Sigmoid colon (tissue), 6 donors: ENCODE measurements at regions not wholly inside any gene's neighbourhood (a gene's known extent, or its start where the extent isn't known, plus 50 kb on each side); places are given as distances from the start of the nearest gene placed in this dataset.

Experiments
- DNase-seq: peaks from one replicate; pipeline ENCODE4 v3.0.0-alpha.2; 2019
- H3K27ac ChIP-seq, 4 donors: fragments of 200-600 bp; sonication (generic); one replicate each; pipeline ENCODE4 v1.5.1; 2016 to 2019; ENCODE audit warnings: mild to moderate bottlenecking in 1 of 4
- H3K27me3 ChIP-seq, 3 donors: fragments of 200-600 bp; sonication (generic); one replicate each; pipeline ENCODE4 v1.5.1; 2019; ENCODE audit warnings: mild to moderate bottlenecking in 1 of 3
- H3K36me3 ChIP-seq, 4 donors: fragments of 200-600 bp; sonication (generic); one replicate each; pipeline ENCODE4 v1.5.1; 2016 to 2019
- H3K4me1 ChIP-seq, 4 donors: fragments of 200-600 bp; sonication (generic); one replicate each; pipeline ENCODE4 v1.5.1; 2017 to 2019
- H3K4me3 ChIP-seq, 4 donors: fragments of 200-600 bp; sonication (generic); one replicate each; pipeline ENCODE4 v1.5.1; 2017 to 2019; ENCODE audit warnings: mild to moderate bottlenecking in 2 of 4, moderate library complexity in 1 of 4
- H3K9me3 ChIP-seq, 4 donors: fragments of 200-600 bp in 3 of 4; sonication (generic) in 3 of 4; one replicate each; pipeline versions ENCODE4 v1.5.1 to v1.6.1; 2013 to 2019
- EP300 ChIP-seq, 4 donors: sonication (generic); formaldehyde crosslinking; IDR thresholded peaks; one replicate each; pipeline ENCODE4 v1.6.1; 2017; ENCODE audit warnings: antibody characterized with exemption in 4 of 4
- POLR2A ChIP-seq, 2 donors: fragments of 450-650 bp; IDR thresholded peaks; one replicate each; pipeline ENCODE4 v1.6.1; 2016; ENCODE audit warnings: antibody characterized with exemption in 2 of 2, mild to moderate bottlenecking in 2 of 2, moderate library complexity in 2 of 2
- POLR2AphosphoS5 ChIP-seq, 4 donors: sonication (generic); formaldehyde crosslinking; IDR thresholded peaks; one replicate each; pipeline ENCODE4 v1.6.1; 2017; ENCODE audit warnings: antibody characterized with exemption in 4 of 4
- WGBS, 2 donors: extraction: QIAGEN DNeasy Blood & Tissue Kit; methylation state at CpG; one replicate each; pipeline ENCODE4 v1.1.7; 2013; 5-methylcytosine and 5-hydroxymethylcytosine counted together
- intact Hi-C: fragments of 100-400 bp; cut with DNase I; formaldehyde crosslinking; loops from one replicate; pipeline ENCODE4 v1.15.1; 2023
- TF ChIP-seq, protein P1 (sequence below), 4 experiments: fragments of 450-650 bp in 3 of 4; fragments of 200-600 bp in 1 of 4; IDR thresholded peaks; one replicate each; pipeline ENCODE4 v1.5.1; 2016 to 2019; ENCODE audit warnings: antibody characterized with exemption in 4 of 4, mild to moderate bottlenecking in 3 of 4, moderate library complexity in 2 of 4
- donor health status: healthy with polysubstance abuse.
- donor health status: healthy.

DNA sequence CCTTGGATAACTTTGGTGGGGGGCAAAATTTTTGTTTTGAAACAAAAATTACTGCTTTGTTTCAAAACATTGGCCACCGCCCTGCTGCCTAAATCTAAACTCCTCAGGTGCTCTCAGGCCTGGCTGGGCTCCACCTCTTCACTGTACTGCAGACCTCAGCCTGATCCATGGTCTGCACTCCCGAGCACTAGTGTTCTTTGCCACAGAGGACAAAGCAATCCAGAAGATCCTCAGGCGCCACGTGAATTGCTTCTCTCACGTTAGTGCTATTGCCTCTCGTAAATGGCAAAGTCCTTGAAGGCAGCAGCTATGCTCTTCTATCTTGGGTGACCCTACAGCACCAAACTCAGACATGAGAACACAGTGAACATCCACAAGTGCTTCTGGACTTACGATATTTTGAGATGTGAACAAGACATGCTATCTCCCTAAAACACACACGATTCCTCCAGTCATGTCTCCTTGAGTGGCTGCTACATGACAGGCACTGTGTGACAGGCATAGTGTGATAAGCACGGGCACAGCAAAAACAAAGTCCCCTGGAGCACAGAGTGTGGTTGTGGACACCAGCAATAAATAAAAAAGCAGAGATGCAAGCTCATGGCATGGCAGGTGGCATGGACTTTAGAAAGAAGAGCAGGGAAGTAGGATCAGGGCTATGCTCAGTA, 582.1 kb upstream of the DPP6 start:
- H3K27ac ChIP-seq, result no peak overlapping the region
- 64 to 68% methylated on average over 9 of the region's 9 CpGs for WGBS, 2 donors
- intact Hi-C loops, result no loop called here
- no peaks in the 10 kb centered on the region for H3K27me3 ChIP-seq
- peaks cover 0 to 10% (median 5%) of the 10 kb centered on the region in 4 donors for H3K4me1 ChIP-seq
- no peak for DNase-seq
- H3K4me3 ChIP-seq, result no peak overlapping the region
- no peaks in the 10 kb centered on the region for H3K36me3 ChIP-seq
- TF ChIP-seq POLR2A (IDR thresholded peaks at IDR 0.05), result no peak
- TF ChIP-seq, protein P1, sequence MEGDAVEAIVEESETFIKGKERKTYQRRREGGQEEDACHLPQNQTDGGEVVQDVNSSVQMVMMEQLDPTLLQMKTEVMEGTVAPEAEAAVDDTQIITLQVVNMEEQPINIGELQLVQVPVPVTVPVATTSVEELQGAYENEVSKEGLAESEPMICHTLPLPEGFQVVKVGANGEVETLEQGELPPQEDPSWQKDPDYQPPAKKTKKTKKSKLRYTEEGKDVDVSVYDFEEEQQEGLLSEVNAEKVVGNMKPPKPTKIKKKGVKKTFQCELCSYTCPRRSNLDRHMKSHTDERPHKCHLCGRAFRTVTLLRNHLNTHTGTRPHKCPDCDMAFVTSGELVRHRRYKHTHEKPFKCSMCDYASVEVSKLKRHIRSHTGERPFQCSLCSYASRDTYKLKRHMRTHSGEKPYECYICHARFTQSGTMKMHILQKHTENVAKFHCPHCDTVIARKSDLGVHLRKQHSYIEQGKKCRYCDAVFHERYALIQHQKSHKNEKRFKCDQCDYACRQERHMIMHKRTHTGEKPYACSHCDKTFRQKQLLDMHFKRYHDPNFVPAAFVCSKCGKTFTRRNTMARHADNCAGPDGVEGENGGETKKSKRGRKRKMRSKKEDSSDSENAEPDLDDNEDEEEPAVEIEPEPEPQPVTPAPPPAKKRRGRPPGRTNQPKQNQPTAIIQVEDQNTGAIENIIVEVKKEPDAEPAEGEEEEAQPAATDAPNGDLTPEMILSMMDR (IDR thresholded peaks at IDR 0.05), result no peak
- TF ChIP-seq POLR2AphosphoS5 (IDR thresholded peaks at IDR 0.05), result no peak
- no peak for TF ChIP-seq EP300 (IDR thresholded peaks at IDR 0.05)
- H3K9me3 ChIP-seq, result no peaks in the 10 kb centered on the region

DNA sequence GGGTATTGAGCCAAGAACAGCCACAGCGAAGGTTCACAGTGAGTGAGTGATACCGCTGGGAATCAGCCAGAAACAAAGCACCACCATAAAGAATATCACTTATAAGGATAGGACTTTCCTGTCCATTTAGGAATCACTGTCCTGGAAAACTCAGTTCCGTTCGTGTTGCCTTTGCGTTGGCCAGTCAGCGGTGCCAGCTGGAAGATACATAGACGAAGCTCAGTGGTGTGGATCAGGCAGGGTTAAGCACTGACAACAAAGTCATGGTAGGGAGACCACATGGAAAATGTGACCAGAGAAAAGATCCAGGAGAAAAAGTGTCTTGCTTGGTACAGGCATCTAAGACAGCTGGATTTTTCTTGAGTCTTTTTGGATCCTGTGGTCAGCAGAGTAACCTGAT, 579.7 kb upstream of the DPP6 start:
- H3K27ac ChIP-seq, result no peak overlapping the region

DNA sequence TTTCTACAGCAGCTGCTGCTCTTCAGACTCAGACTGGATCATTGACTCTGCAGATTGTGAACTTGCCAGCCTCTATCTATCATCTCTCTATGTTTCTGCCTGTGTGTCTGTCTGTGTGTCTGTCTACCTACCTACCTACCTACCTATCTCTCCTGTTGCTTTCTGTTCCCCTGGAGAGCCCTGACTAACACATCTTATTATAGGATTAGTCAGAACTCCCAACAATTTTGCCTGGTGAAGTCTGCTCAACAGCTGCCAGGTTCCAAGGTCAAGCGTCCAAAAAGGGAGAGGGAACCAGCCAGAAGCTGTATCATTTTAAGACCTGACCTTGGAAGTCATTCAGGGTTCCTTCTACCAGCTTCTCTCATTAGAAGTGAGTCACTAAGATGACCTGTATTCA, 579.0 kb upstream of the DPP6 start:
- Histone ChIP-seq H3K27ac (no peak overlapping the region), H3K4me1 (peaks cover 0 to 10% (median 5%) of the 10 kb centered on the region in 4 donors), H3K9me3 (no peaks in the 10 kb centered on the region), H3K27me3 (no peaks in the 10 kb centered on the region), H3K36me3 (no peaks in the 10 kb centered on the region), H3K4me3 (no peak overlapping the region)
- TF ChIP-seq EP300 (IDR thresholded peaks at IDR 0.05), result no peak
- no peak for TF ChIP-seq POLR2AphosphoS5 (IDR thresholded peaks at IDR 0.05)
- TF ChIP-seq, protein P1 (IDR thresholded peaks at IDR 0.05), result no peak
- no peak for TF ChIP-seq POLR2A (IDR thresholded peaks at IDR 0.05)
- intact Hi-C loops, result no loop called here
- DNase-seq, result no peak
- WGBS, 2 donors, result 29 to 57% methylated on average over 1 of the region's 1 CpG

More for the DNA sequence above, 579.7 kb upstream of the DPP6 start:
- WGBS, 2 donors, result 93 to 94% methylated on average over 7 of the region's 7 CpGs
- Histone ChIP-seq H3K4me3 (no peak overlapping the region), H3K36me3 (no peaks in the 10 kb centered on the region), H3K4me1 (peaks cover 0 to 10% (median 5%) of the 10 kb centered on the region in 4 donors), H3K27me3 (no peaks in the 10 kb centered on the region), H3K9me3 (no peaks in the 10 kb centered on the region)
- TF ChIP-seq, protein P1 (IDR thresholded peaks at IDR 0.05), result no peak
- TF ChIP-seq POLR2A (IDR thresholded peaks at IDR 0.05) (no peak), POLR2AphosphoS5 (IDR thresholded peaks at IDR 0.05) (no peak), EP300 (IDR thresholded peaks at IDR 0.05) (no peak)
- DNase-seq, result no peak
- intact Hi-C loops, result no loop called here

DNA sequence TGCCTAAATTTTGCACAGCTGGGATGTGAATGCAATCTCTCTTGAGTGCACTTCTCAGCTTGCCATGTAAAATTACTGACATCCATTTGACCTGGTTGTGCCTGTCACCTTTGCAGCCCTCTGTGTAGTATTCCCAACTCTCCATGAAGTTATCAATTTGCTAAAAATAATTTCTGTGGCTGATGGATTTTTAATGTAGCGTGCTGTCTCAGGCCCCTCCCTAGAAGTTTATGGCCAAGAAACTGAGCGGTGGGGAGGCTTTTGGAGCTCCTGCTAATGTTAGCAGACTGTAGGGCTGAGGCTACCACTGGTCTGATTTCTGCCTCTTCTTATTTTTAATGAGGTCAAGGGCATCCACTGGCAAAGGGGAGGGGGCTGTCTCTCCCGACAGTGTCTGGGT, 577.0 kb upstream of the DPP6 start:
- no peak overlapping the region for H3K27ac ChIP-seq
- intact Hi-C loops, result no loop called here
- no peak for DNase-seq
- H3K27me3 ChIP-seq, result no peaks in the 10 kb centered on the region
- WGBS, 2 donors, result 65 to 71% methylated on average over 3 of the region's 3 CpGs
- H3K4me3 ChIP-seq, result no peak overlapping the region
- no peaks in the 10 kb centered on the region for H3K36me3 ChIP-seq
- H3K4me1 ChIP-seq, result peaks cover 0 to 10% (median 5%) of the 10 kb centered on the region in 4 donors
- no peaks in the 10 kb centered on the region for H3K9me3 ChIP-seq
- TF ChIP-seq, protein P1 (IDR thresholded peaks at IDR 0.05), result no peak
- TF ChIP-seq POLR2AphosphoS5 (IDR thresholded peaks at IDR 0.05) (no peak), POLR2A (IDR thresholded peaks at IDR 0.05) (no peak), EP300 (IDR thresholded peaks at IDR 0.05) (no peak)

DNA sequence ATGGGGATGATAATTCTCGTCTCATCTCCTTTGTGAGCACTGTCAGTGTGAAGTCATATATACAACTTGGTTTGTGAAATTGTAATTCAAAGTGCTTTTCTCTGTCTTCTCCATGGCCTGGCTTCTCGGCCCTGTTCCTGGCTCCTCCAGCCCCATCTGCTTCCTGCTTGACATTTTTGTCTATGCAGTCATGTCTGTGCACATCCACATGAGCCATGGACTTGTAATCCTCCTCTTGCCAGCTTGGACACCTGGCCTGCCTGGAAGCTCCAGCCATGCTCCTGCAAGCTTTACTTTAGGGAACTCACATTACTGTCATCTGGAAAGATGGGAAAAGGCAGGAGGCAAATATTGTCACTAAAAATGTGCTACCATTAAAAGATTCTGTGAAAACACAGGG, 576.0 kb upstream of the DPP6 start:
- Histone ChIP-seq H3K4me3 (no peak overlapping the region), H3K27ac (no peak overlapping the region), H3K27me3 (no peaks in the 10 kb centered on the region), H3K4me1 (peaks cover 0 to 10% (median 5%) of the 10 kb centered on the region in 4 donors), H3K36me3 (no peaks in the 10 kb centered on the region), H3K9me3 (no peaks in the 10 kb centered on the region)
- no peak for DNase-seq
- TF ChIP-seq POLR2A (IDR thresholded peaks at IDR 0.05), result no peak
- TF ChIP-seq EP300 (IDR thresholded peaks at IDR 0.05), result no peak
- TF ChIP-seq, protein P1 (IDR thresholded peaks at IDR 0.05), result no peak
- TF ChIP-seq POLR2AphosphoS5 (IDR thresholded peaks at IDR 0.05), result no peak
- WGBS, 2 donors, result 67 to 83% methylated on average over 2 of the region's 2 CpGs
- intact Hi-C loops, result no loop called here
